NCI-H1105 treated with DMSO at 0.1 percent for 48 hours (cell line): ENCODE measurements at regions not wholly inside any gene's neighbourhood (a gene's known extent, or its start where the extent isn't known, plus 50 kb on each side); places are given as distances from the start of the nearest gene placed in this dataset.
"Not testable (repeated sequence)": the region's sequence is repeated elsewhere in the genome, so short reads cannot be mapped to it uniquely, and the experiment has no call there.

ENCODE experiments used
- DNase-seq: peaks from one replicate; lab custom pipeline; 2025; lab: John Stamatoyannopoulos, UW

DNA sequence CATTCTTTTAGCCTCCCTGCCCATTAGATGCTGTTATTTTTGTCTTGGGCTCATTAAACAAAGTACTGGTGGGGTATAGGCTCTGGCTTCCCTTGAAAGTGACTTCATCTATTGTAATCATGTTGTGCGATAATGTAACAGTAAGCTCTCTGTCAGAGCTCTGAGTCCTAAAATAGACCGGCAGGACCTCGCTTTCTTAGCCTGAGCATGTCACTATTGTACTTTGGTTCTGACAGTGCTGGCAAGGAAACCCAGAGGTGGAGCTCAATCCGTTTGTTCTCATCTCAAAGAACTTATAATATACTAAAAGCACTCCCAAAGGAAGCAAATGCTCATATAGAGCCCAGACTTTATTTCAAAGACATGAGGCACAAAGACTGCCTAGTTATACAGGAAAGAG, 339.1 kb upstream of the CCNH start:
- no peak for DNase-seq

DNA sequence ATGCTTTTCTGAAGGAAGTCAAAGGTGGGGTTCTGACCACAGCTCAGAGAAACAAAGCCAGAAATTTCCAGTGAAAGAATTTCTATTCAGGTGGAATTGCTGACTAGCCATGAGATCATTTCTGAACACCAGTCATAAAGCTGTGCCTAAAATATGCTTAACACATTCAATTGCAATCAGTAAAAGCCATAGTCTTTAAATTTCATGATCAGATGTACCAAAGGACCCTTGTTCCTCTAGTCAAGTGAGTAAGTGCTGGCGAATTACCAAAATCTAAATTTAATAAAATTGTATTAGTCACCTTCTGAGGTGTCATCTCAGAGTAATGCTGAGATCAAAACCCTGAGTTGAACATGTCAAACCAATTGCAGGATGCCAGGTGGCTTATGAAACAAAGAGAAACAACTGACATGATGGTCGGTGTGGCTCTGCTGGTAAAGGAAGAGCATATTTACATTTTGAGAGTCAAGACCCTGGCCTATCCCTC, 334.2 kb upstream of the CCNH start:
- DNase-seq: no peak

DNA sequence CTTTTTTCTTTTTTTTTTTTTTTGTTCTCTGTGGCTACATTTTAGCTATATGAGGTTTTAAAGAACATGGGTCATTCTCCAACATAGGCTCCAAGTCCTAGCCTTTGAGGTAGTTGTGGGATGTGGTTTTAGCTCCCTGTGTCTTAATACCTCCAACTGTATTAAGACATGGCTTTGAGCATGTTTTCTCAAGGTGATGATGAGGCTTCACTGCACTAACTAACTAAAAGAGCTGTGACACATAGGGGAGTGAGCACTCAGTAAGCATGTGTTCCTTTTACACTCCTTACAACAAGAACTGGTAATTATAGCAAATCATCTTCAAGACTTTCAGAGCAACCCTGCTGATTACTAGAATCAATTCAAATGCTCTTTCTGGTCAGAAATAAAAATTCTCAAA, 333.6 kb upstream of the CCNH start:
- DNase-seq: no peak

DNA sequence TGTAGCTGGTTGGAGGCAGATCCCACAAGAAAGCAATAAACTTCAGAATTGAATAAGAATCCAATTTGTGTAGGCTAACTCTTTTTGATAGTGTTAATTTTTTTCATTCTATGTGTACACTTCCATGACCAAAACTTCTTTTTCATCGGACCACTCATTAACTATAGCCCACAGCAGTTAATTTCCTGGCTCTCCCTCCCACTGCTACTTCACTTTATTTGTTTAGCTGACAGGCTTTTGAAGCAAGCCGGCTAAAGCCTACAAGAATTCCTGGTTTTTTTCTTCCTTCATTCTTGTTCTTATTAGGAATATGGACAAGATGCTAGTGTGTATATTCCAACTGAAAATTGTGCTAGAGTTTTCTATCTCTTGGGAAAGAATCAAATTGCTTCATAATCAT, 329.2 kb upstream of the CCNH start:
- DNase-seq: peak; percentile 1

DNA sequence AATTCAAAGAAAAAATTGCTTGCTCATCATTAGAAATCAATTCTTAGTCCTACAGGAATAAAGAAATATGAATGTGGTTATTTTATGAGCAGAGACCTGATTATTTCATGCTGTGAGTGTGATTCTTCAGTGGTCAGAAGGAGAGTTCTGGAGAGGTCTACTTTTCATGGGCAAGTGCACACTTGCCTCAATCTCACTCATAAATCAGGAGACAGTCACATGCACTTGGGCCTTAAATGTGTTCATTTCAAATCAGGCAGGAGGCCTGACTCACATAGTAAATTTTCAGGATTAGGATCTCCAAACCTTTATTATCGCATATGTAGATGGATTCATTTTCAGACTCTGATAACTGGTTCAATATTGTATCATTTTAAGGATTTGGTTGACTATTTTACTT, 323.2 kb upstream of the CCNH start:
- DNase-seq: peak; percentile 4

DNA sequence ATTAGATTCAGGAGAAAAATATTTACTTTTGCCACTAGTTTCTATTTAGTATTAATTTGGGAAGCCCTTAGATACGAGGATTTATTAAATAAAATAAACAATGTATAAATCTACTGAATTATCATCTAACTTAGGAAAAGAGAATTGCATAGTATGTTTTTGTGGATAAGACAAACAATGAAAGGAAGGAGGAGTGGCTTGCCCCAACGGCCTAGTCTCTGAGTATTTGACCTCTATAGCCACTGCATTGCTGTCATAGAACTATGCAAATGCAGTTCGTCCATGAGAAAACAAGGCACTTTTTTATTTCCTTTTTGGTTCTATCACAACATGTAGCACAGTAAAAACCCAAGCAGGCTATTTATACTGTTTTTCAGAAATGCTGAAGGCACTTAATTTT, 321.2 kb upstream of the CCNH start:
- DNase-seq: no peak

DNA sequence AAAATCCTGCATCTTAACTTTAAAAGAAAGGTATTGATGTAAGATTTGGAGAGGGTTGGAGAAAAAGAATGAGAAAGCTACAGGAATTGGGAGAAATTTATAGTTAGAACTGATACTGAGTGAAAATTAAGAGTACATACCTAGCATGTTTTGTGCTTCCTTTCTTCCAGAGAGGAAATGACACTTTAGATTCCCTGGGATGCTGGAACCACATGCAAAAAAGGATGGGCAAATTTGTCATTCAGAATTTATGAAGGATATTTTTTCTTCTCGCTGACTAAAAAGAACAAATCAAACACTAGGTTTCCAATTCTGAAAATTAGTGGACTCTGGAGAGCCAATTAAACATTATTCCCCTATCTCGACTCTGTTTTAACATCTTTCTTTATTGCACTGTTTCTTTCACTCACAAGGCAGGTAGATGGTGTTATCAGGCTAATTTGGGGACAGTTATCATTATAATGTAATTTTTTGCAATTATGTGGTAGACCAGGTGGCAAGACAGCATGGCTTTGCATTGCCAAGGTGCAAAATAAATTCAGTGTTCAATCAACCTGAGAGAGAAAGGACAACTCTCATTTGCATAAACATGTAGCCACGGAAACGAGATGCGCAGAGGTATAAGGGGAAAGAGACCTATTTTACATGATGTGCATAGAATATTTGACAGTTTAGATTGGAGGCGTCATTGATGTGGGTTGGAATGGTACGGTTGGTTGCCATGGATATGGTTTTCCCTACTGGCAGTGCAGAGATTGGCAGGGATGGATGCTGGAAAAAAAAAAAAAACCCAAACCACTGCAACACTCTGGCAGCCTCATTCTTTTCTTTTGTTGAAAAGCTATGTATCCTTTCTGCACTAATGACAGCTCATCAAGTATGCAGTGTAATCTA, 320.4 kb upstream of the CCNH start:
- DNase-seq: no peak

DNA sequence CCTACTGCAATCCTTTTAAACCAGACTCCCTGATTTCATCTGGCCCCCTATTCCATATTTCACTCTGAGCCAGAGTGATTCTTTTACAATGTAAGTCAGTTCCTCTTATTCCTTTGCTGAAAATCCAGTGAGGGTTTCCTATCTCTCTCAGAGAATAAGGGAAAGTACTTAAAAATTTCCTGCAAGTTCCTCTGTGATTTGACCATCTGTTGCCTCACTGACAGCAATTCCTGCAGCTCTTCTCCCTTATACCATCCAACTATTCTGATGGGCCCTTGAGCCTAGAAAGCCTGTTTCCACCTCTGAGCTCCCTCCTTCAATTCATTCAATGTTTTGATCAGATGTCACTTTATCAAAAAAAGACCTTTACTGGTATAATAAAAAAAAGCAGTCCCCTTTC, 317.1 kb upstream of the CCNH start:
- DNase-seq: no peak

DNA sequence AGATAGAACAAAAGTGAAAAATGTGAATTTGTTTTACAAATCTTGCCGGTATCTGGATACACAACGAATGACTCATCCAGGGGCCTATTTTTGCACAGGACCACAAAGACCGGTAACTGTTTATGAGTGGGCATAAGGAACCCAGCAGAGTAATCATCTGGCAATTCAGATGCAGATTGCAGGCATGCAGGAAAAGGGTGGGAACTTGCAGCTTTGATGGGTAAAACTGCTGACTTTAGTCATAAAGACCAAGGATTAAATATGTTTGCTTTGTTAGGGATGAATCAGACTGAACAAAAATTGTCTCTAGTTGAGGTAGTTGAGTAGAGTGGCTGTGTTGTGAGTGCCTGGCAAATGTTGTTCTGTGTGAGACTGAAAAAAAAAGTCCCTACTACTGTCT, 309.6 kb upstream of the CCNH start:
- no peak for DNase-seq

DNA sequence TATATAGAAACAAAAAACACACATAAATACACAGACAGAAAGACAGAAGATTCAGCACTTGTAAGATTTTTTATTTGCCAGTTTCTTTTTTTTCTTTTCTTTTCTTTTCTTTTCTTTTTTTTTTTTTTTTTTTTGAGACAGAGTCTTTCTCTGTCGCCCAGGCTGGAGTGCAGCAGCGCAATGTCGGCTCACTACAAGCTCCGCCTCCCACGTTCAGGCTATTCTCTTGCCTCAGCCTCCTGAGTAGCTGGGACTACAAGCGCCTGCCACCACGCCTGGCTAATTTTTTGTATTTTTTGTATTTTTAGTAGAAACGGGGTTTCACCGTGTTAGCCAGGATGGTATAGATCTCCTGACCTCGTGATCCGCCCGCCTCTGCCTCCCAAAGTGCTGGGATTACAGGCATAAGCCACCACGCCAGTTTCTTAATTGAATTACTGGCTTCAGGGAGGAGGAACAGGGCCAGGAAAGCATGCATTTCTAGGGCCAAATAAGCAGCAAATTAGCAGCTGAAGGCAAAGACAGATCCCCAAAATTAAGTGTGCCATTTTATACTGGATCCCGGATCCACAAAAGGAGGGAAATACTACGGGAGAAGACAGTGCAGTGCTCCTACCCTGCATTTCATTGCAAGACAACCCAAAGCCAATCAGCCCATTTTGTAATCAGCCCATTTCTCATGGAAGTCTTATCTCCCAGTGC, 305.6 kb upstream of the CCNH start:
- DNase-seq: not testable (repeated sequence)

DNA sequence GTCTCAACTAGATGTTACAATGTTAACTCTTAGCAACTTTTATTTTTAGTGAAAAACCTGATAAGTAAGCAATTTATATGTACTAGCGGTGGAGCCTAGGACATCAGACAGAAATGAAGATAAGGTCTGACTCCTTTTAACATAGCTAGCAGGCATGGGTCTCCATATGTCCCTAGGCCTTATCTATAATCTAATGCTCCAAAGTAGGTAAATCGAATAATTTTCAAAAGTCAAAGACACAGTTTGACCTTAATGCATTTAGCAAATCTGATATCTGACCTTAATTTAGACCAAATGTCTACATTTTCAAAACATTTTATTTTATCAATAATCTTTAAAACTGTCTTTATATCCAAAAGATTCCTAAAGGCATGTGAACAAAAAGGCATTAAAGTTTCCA, 305.0 kb upstream of the CCNH start:
- no peak for DNase-seq

DNA sequence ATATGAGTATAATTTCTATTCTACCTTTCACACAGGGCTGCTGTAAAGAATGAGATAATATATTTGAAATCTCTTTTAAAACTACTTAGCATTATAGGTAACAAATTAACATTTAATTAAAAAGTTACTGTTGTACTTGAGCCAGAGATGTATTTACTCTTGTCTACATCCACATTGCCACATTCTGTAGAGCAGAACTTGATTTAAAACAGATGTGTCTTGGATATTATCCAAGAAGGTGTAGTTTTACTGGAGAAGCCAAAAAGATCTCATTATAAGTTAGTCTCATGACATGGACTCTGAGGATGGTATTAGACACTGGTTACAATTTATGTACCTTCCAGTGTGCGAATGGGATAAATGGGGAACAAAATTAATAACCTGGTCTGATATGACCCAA, 293.1 kb upstream of the CCNH start:
- DNase-seq: no peak

DNA sequence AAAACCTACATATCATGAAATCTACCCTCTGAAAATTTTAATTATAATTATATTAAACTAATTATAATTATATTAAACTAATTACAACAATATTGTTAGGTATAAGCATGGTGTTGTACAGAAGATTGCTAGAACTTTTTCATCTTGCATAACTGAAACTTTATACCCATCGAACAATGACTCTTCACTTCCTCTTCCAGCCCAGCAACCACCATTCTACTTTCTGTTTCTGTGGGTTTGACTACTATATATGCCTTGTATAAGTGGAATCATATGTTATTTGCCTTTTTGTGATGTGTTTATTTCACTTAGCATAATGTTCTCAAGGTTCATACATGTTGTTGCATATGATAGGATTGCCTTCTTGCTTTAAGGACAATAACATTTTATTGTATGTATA, 274.2 kb upstream of the CCNH start:
- DNase-seq: no peak

DNA sequence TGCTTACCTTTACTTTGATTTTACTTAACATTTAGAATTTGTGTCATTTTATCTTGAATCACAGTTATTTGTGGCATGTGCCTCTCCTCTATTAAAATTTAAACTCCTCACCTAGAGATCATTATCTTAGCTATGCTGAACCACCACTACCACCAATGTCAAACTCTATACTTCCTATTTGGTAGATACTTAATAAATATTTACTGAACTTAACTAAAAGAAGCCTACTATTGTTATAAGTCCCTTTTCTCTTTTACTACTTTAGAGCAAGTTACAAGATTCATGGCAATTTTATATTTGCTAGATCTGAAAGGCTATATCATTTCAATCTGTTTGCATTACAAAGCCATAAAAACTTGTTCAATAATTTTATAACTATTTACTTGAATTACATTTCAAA, 273.3 kb upstream of the CCNH start:
- no peak for DNase-seq

DNA sequence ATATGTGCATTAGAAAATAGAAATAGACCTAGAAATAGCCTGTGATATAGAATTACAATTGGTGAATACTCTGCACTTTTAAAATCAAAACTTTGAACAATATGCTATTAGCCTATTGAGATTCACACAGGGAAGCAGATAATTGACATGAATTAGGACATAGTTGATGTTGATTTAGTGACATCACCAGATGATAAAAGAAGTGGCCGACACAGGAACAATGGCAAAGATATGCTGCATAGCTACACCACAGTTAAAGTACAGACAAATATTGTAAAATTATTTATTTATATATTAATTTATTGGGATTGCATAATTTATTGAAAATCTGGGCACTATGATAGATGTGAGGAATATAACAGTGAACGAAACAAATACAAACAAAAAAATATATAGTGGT, 261.5 kb upstream of the CCNH start:
- DNase-seq: no peak

DNA sequence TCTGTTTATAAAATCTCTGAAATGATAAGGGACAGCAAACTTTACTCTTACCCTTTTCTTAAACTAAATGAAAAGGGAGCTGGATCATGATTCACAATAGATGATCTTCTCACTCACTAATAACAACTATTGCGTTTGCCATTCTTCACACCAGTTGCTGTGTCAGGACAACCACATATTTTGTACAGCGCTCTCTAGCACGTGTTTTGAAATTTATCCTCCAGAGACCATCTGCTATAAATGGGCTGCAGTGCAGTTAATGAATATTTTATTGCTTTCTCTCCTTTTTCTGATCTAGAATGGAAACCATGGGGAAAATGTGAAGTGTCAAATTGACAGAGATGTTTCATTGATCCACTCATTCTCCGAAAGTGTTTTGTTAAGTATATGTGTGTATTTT, 258.4 kb upstream of the CCNH start:
- no peak for DNase-seq

DNA sequence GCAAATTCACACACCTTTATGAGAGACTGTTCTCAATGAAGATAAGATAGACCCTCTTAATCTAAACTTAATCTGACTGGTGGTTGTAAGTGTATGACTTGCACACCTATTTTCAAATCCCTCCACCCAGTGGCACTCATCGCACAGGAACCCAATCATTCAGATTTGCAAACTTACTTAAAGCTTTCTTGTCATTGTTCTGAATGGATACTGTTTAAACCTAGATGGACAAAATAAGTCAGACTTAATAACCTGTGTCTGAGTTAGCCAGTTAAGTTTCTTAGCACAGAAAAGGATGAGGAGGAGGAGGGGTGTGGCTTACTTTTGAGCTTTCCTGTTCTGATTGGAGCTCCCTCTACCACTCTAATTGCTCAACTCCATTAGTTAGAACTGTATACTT, 252.4 kb upstream of the CCNH start:
- no peak for DNase-seq

DNA sequence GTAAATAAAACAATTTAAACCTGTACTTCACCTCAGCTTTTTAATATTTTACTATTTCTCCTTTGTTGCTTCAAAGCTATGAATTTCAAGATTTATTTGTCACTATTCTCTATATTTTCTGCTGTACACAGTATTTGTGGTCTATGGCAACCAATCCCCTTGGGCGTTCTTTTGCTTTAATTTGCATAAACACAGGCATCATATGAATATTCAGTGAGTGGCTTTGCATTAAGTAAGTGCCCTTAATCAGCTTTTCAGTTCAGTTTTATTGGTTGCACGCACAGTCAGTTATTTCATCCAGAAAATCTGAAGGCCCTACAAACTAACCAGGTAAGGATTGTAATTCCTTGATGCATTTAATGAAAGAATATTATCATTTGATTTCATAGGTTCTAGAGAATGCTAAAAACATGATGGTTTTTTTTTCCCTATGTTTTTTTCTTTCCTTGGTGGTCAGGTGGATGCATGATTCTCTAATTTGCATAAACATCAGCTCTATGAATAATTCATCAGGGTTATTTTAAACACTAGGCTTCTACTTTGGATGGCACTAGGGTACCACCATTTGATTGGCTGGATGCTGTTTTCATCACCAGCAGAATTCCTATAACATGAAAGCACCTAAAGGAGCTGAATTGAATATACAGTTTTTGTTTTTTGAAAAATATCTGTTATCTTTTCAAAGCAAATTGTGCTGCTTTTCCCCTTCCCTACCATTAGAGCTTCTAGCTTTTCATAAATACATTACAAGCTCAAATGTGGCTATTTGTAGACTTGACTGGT, 249.2 kb upstream of the CCNH start:
- DNase-seq: no peak

DNA sequence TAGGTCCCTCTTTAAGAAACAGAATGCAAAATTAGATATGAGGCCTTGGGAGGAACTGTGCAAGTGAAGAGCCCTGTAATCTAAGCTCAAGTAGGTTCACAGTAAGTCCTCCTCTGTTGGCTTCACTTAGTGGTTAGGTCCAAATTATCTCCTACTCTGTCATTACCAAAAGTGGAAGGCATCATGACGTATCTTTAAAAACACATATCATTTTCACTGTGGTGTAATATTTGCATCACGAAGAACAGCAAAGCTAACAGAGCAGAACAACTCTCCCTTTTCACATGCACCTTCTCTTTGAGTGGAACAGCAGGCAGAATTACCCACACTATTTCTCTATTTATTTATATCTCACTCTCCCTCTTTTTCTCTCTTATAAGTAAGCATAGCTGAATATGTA, 240.5 kb upstream of the CCNH start:
- no peak for DNase-seq

DNA sequence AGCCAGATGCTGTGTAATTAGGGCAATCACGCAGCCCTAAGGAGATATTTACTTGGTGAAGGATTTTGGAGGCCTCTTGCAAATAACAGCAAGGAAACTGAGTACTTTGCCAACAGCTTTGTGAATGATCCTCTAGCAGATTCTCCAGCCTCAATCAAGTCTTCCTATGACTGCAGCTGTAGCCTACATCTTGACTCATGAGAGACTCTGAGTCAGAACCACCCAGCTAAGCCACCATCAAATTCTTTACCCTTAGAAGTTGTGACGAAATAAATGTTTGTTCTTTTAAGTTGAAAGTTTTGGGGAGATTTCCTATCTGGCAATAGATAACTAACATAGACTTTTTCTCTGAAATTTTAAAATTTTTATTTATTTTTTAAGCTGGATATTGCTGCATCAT, 237.6 kb upstream of the CCNH start:
- no peak for DNase-seq

DNA sequence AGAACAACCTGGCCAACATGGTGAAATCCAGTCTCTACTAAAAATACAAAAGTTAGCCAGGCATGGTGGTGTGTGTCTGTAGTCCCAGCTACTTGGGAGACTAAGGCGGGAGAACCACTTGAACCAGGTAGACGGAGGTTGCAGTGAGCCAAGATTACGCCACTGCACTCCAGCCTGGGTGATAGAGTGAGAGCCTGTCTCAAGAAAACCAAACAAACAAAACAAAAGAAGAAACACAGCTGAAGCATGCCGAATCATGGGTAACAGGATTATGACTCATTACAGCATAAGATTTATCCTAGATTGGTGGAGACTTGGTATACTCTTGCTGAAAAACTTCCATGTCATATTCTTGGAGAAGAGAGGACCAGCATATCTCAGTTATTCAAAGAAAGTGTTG, 236.7 kb upstream of the CCNH start:
- no peak for DNase-seq

DNA sequence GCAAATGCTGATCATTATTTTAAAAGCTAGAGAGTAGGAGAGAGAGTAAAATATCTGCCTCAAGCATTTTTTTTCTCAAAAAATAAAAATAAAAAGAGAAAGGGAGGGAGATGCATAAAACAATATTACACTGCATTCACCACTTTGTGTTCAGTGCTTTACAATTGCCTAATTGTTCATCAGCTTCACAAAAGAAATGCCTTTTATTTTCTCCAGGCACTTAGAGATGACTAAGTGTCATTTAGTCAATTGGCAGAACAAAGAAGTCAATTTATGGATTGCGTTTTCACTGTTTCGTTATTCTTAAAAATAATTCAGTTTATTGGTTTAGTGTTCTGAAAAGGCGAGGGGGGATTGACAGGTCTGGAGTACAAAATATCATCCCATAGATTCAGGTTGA, 232.5 kb upstream of the CCNH start:
- peak; percentile 8 for DNase-seq

DNA sequence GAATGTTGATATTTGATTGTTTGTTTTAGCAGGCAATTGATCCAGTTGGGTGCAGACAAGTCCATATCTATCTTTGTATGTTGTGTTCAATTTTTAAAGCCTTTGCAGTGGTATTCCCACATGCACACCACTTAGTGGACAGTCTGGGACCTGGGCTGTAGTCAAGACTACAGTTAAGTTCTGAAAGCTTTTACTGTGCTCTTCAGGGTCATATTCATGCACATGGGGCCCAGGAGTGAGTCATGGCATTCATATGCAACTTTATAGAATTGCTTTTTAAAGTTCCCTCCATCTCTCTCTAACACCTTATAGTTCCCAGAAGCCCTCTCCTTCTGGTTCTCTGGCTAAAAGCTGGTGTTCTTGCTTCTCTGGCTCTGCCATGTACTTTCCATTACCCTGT, 228.2 kb upstream of the CCNH start:
- DNase-seq: no peak
